NCI-H2196 treated with DMSO at 0.1 percent for 48 hours (cell line): ENCODE measurements at regions not wholly inside any gene's neighbourhood (a gene's known extent, or its start where the extent isn't known, plus 50 kb on each side); places are given as distances from the start of the nearest gene placed in this dataset.

Source experiments
- DNase-seq: peaks from one replicate; lab custom pipeline; 2025; ENCODE audit not compliant: unreplicated experiment; lab: John Stamatoyannopoulos, UW

- DNase-seq: no peak
These were observed 298.0 kb upstream of the TNRC6C start for GRCh38 chr17:77660524-77660923.

DNA sequence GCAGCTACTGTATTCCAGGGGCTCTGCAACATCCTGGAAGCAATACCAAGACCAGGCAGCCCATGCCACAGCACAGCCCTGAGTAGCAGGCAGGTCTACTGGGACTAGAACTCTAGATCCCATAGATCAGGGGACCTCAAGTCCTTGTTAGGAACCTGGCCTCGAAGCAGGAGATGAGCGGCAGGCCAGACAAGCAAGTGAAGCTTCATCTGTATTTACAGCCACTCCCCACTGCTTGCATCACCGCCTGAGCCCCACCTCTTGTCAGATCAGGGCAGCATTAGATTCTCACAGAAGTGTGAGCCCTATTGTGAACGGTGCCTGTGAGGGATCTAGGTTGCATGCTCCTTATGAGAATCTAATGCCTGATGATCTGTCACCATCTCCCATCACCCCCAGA is 295.7 kb upstream of the TNRC6C start:
- DNase-seq: no peak

DNA sequence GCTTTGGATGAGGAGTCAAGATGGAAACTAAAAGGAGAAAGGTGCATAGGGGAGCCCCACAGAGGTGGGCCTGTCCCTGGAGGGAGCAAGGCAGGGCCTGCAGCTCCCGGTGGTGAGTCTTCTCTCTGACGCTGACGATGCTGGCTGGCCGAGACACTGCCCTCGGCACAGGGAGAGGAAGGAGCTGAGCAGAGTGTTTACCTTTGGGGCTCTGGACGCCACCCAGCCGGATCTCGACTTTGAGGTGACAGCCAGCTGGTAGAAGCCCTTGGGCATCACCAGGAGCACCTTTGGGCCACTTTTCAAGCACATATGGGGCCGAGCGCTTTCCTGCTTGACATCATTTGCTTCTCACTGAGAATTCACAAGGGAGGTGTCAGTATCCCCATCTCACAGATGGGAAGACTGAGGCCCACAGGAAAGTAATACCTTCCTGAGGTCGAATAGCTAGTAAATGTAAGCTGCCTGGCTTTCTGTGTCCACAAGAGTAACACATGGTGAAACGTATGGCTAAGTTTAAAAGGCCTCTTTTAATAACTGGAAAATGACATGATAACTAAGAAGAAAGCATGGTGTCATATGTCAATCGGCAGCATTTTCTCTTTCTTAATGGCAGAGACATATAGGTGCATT is 294.3 kb upstream of the TNRC6C start:
- DNase-seq: no peak

- no peak for DNase-seq
These were observed 292.7 kb upstream of the TNRC6C start for GRCh38 chr17:77665833-77666232.

DNA sequence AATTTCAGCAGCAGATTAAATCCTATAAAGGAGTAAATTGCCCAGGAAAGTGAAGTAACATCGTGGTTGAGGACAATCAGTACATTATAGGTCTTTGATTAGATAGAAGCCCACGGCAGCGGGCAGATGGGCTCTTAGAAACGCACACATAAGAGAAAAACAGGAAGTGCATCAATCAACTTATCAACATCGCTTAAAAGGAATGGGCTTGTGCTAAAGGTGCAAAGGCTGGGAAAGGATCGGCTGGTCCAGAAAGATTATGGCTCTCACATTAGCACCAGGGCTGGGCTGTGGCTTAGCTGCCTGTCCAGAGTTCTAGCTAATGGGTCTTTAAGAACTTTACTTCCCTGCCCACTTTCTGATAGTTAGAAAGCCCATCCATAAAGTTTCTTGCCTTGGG is 292.0 kb upstream of the TNRC6C start:
- DNase-seq: no peak

GRCh38 chr17:77666881-77667395 is 291.6 kb upstream of the TNRC6C start:
- no peak for DNase-seq

GRCh38 chr17:77667478-77667877 is 291.0 kb upstream of the TNRC6C start:
- no peak for DNase-seq

- DNase-seq: no peak
These were observed 290.0 kb upstream of the TNRC6C start for GRCh38 chr17:77668518-77668917.

DNA sequence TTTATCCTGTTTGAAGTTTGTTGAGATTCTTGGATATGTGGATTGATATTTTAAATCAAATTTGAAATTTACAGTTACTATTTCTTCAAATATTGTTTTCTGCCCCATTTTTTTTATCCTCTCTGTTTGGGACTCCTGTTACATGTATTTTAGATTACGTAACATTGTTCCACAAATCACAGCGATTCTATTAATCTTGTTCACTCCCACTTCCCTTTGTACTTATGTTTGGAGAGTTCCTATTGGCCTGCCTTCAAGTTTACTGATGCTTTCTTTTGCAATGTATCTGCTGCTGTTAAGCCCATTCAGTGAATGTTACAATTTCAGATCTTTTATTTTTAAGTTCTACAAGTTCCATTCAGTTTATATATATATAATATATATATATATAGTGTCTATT is 288.3 kb upstream of the TNRC6C start:
- DNase-seq: no peak

- no peak for DNase-seq
These were observed 284.1 kb upstream of the TNRC6C start for GRCh38 chr17:77674358-77674757.

DNA sequence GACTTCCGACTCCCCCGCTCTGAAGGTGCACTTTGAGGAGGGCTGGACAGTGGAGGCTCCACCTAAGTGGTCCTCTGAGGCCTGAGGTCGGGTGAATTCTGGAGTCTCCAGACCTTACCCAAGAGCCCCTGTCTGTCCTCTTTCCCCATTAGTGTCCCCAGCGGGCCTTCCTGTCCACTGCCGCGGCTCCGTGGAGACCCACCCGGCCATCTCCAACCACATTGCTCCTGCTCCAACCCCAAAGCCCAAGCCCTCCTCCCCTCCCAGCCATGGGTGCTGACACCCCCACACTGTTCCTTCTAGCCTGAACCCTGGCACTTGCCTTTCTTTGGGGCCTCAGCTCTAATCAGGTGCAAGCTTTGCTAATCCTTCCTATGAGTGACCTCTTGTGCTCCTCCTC is 283.1 kb upstream of the TNRC6C start:
- DNase-seq: no peak

DNA sequence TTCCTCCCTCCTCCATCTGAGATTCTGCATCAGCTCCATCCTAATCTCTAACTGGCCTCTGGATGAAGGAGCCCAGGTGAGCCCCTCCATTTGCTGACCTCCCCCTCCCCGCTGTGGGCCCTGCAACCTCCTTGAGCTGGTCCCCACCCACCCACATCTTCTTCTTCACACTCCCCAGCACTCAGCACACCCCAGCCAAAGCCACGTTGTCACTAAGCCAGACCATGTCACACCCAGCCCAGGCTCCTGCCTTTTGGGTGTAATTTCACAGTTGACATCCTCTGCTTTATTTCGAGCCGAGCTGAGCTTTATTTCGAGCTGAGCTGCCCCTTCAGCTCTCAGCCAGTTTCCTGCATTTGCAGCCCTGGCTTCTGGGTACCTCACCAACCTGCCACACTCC is 282.7 kb upstream of the TNRC6C start:
- DNase-seq: no peak

DNA sequence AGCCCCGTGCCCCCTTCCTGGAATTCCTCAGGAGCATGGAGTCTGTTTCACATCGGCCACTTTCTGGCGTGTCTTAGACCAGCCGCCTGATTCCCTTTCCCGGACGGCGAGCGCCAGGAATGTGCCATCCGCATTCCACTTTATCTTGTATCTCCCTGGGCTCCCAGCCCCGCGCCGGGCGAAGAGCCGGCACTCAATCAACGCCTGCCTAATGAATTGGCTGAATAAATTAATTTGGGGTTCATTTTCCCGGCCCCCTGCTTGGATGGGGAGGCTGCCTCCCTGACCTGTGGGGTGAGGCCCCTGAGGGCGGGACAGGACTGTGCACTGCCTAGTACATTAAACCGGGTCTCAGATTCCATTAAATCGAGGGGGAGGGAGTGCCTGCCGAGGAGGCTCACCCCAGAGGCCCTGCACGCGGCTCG is 282.3 kb upstream of the TNRC6C start:
- no peak for DNase-seq

- DNase-seq: no peak
These were observed 281.3 kb upstream of the TNRC6C start for GRCh38 chr17:77677211-77677610.

DNA sequence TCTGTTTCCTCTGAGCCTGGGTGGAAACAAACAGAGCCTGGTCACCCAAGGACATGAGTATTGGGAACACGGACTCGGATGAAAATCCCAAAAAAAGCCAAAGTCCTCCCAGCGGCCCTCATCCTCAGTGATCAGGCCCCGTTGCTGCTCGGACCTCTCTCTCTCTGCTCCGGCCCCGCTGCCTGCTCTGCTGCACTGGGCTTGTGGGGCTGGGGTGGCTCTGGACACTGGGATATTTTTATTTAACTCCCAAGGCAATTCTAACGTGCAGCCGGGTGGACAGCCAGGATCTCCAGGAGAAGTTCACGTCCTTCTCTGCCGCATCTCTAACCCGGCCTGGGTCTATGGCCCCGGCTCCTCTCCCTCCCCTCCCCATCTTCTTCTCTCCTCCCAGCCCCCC is 280.9 kb upstream of the TNRC6C start:
- no peak for DNase-seq

- no peak for DNase-seq
These were observed 278.9 kb upstream of the TNRC6C start for GRCh38 chr17:77679589-77679988.

GRCh38 chr17:77681861-77682260 is 276.6 kb upstream of the TNRC6C start:
- DNase-seq: peak; percentile 67

- no peak for DNase-seq
These were observed 273.4 kb upstream of the TNRC6C start for GRCh38 chr17:77684803-77685798.

- DNase-seq: no peak
These were observed 272.5 kb upstream of the TNRC6C start for GRCh38 chr17:77685881-77686486.

GRCh38 chr17:77686903-77687302 is 271.6 kb upstream of the TNRC6C start:
- no peak for DNase-seq

GRCh38 chr17:77687417-77687816 is 271.1 kb upstream of the TNRC6C start:
- no peak for DNase-seq

GRCh38 chr17:77687921-77688320 is 270.6 kb upstream of the TNRC6C start:
- no peak for DNase-seq
